SK-N-SH (cell line): ENCODE measurements at regions not wholly inside any gene's neighbourhood (a gene's known extent, or its start where the extent isn't known, plus 50 kb on each side); places are given as distances from the start of the nearest gene placed in this dataset.

Experiments used
- CTCF ChIA-PET: fragments of 300-600, 350-600 bp; formaldehyde crosslinking; extraction: SDS; loops from one replicate; lab custom pipeline; 2021; lab: Yijun Ruan, JAX
- POLR2A ChIA-PET: fragments of 350-600 bp; sonication (Branson Sonifier 250); formaldehyde crosslinking; extraction: SDS; loops from one replicate; lab custom pipeline; 2020; ENCODE audit warnings: antibody characterized with exemption, inconsistent platforms; lab: Yijun Ruan, JAX
- DNase-seq: peaks from one replicate; pipeline ENCODE4 v3.0.0; 2012
- H2AFZ ChIP-seq: fragments of 200-600 bp; sonication (generic); 2 replicates; pipeline ENCODE4 v1.8.1; 2016; ENCODE audit warnings: antibody characterized with exemption, mild to moderate bottlenecking, low read depth
- H3F3A ChIP-seq: fragments of 200-600 bp; sonication (generic); replicated peaks from 2 replicates; pipeline ENCODE3; 2016; ENCODE audit warnings: antibody characterized with exemption, mild to moderate bottlenecking; ENCODE audit not compliant: insufficient read depth
- H3K27ac ChIP-seq, 2 experiments: fragments of 200-500 bp in 1 of 2; fragments of 200-600 bp in 1 of 2; sonication (Bioruptor generic) in 1 of 2; sonication (generic), shearing (Covaris generic) in 1 of 2; 2 replicates each; pipeline versions ENCODE4 v1.5.1 to v1.6.1; 2014 to 2016; ENCODE audit warnings: low read depth in 2 of 2, inconsistent platforms in 1 of 2, low read length in 1 of 2, mild to moderate bottlenecking in 1 of 2, mixed read lengths in 1 of 2
- H3K27me3 ChIP-seq: fragments of 200-600 bp; sonication (generic), shearing (Covaris generic); 2 replicates; pipeline ENCODE4 v1.6.1; 2016; ENCODE audit warnings: mixed run types; ENCODE audit not compliant: insufficient read depth
- H3K36me3 ChIP-seq, 2 experiments: fragments of 200-500 bp in 1 of 2; fragments of 200-600 bp in 1 of 2; sonication (Bioruptor generic) in 1 of 2; sonication (generic) in 1 of 2; replicated peaks in 1 of 2; 2 replicates each; pipeline versions ENCODE3 to v1.5.1; 2014 to 2016; ENCODE audit warnings: low read length in 1 of 2, mild to moderate bottlenecking in 1 of 2; ENCODE audit not compliant: insufficient read depth in 2 of 2, control insufficient read depth in 1 of 2
- H3K4me1 ChIP-seq, 2 experiments: fragments of 200-500 bp in 1 of 2; fragments of 200-600 bp in 1 of 2; sonication (Bioruptor generic) in 1 of 2; sonication (generic), shearing (Covaris generic) in 1 of 2; 2 replicates each; pipeline versions ENCODE4 v1.5.1 to v1.6.1; 2014 to 2016; ENCODE audit warnings: low read depth in 1 of 2, low read length in 1 of 2, mixed run types in 1 of 2; ENCODE audit not compliant: insufficient read depth in 2 of 2, control insufficient read depth in 1 of 2
- H3K4me2 ChIP-seq: fragments of 200-600 bp; sonication (generic), shearing (Covaris generic); 2 replicates; pipeline ENCODE4 v1.6.1; 2017; ENCODE audit warnings: mixed run types
- H3K4me3 ChIP-seq, 2 experiments: fragments of 200-500 bp in 1 of 2; fragments of 200-600 bp in 1 of 2; sonication (Bioruptor generic) in 1 of 2; sonication (generic), shearing (Covaris generic) in 1 of 2; 2 replicates each; pipeline versions ENCODE4 v1.5.1 to v1.8.1; 2014 to 2016; ENCODE audit warnings: low read depth in 2 of 2, inconsistent platforms in 1 of 2, low read length in 1 of 2, mild to moderate bottlenecking in 1 of 2, mixed read lengths in 1 of 2, moderate library complexity in 1 of 2
- H3K79me2 ChIP-seq: fragments of 200-600 bp; sonication (generic); 2 replicates; pipeline ENCODE4 v1.8.1; 2017; ENCODE audit warnings: mild to moderate bottlenecking; ENCODE audit not compliant: insufficient read depth
- H3K9ac ChIP-seq: fragments of 200-600 bp; sonication (generic); 2 replicates; pipeline ENCODE4 v1.6.1; 2017; ENCODE audit warnings: mixed run types
- H3K9me2 ChIP-seq: fragments of 200-600 bp; sonication (generic); 2 replicates; pipeline ENCODE4 v1.6.1; 2017; ENCODE audit warnings: mixed run types
- H3K9me3 ChIP-seq: fragments of 200-600 bp; sonication (generic); 2 replicates; pipeline ENCODE4 v1.6.1; 2017; ENCODE audit warnings: mixed run types, mild to moderate bottlenecking, moderate library complexity
- H4K20me1 ChIP-seq: fragments of 200-600 bp; sonication (generic); 2 replicates; pipeline ENCODE4 v1.6.1; 2017; ENCODE audit warnings: mild to moderate bottlenecking, mixed run types; ENCODE audit not compliant: insufficient read depth
- CHD2 ChIP-seq: fragments of 150-350 bp; IDR thresholded peaks from 2 replicates; pipeline ENCODE4 v1.6.1; 2018; ENCODE audit warnings: low read length; ENCODE audit not compliant: partially characterized antibody
- EZH2phosphoT487 ChIP-seq: fragments of 200-600 bp; sonication (generic); IDR thresholded peaks from 2 replicates; pipeline ENCODE4 v1.6.1; 2017; ENCODE audit warnings: low read depth, mixed run types, mild to moderate bottlenecking, antibody characterized with exemption, moderate library complexity, borderline replicate concordance
- FOSL2 ChIP-seq: IDR thresholded peaks from 2 replicates; pipeline ENCODE4 v1.4.0; 2012; ENCODE audit warnings: low read depth, mild to moderate bottlenecking, moderate library complexity, borderline replicate concordance
- FOXJ3 ChIP-seq: sonication (generic); formaldehyde crosslinking; IDR thresholded peaks from 2 replicates; pipeline ENCODE4 v1.5.1; 2020; ENCODE audit warnings: mild to moderate bottlenecking, missing genetic modification reagents
- JUND ChIP-seq: IDR thresholded peaks from 2 replicates; pipeline ENCODE4 v1.4.0; 2012
- MEF2A ChIP-seq: IDR thresholded peaks from 2 replicates; pipeline ENCODE4 v1.4.0; 2012; ENCODE audit warnings: low read depth, borderline replicate concordance
- MXI1 ChIP-seq: IDR thresholded peaks from 2 replicates; pipeline ENCODE4 v1.6.1; 2012; ENCODE audit warnings: mild to moderate bottlenecking, low read depth, low read length, improper control_type of control experiment
- NRF1 ChIP-seq: IDR thresholded peaks from 2 replicates; pipeline ENCODE4 v1.6.1; 2012; ENCODE audit warnings: low read depth, mild to moderate bottlenecking, low read length
- RCOR1 ChIP-seq: fragments of 150-350 bp; IDR thresholded peaks from 2 replicates; pipeline ENCODE4 v1.6.1; 2017; ENCODE audit warnings: antibody characterized with exemption, low read length
- RFX5 ChIP-seq: IDR thresholded peaks from 2 replicates; pipeline ENCODE4 v1.6.1; 2012; ENCODE audit warnings: mild to moderate bottlenecking, improper control_type of control experiment, low read length
- RXRA ChIP-seq: IDR thresholded peaks from 2 replicates; pipeline ENCODE4 v1.4.0; 2012; ENCODE audit warnings: low read depth, mild to moderate bottlenecking, borderline replicate concordance
- SIN3A ChIP-seq: IDR thresholded peaks from 2 replicates; pipeline ENCODE4 v1.6.1; 2012; ENCODE audit warnings: low read depth, mild to moderate bottlenecking, low read length, moderate library complexity, borderline replicate concordance
- SMC3 ChIP-seq: IDR thresholded peaks from 2 replicates; pipeline ENCODE4 v1.6.1; 2012; ENCODE audit warnings: low read depth, low read length, improper control_type of control experiment
- TAF1 ChIP-seq: IDR thresholded peaks from 2 replicates; pipeline ENCODE4 v1.6.1; 2012; ENCODE audit warnings: low read depth, mild to moderate bottlenecking, low read length, moderate library complexity, borderline replicate concordance
- TCF12 ChIP-seq: IDR thresholded peaks from 2 replicates; pipeline ENCODE4 v1.4.0; 2012
- YY1 ChIP-seq: IDR thresholded peaks from 2 replicates; pipeline ENCODE4 v1.4.0; 2012; ENCODE audit warnings: low read depth, mild to moderate bottlenecking
- WGBS: methylation state at CpG from one replicate; pipeline ENCODE4 v1.1.6; 2017; ENCODE audit warnings: low lambda C conversion rate; 5-methylcytosine and 5-hydroxymethylcytosine counted together
- TF ChIP-seq, protein P1 (sequence below): fragments of 150-350 bp; IDR thresholded peaks from 2 replicates; pipeline ENCODE4 v1.6.1; 2017; ENCODE audit warnings: antibody characterized with exemption, low read length, low read depth, borderline replicate concordance
- TF ChIP-seq, protein P2 (sequence below): fragments of 150-350 bp; IDR thresholded peaks from 2 replicates; pipeline ENCODE4 v1.6.1; 2016; ENCODE audit warnings: mild to moderate bottlenecking, low read depth, low read length

DNA sequence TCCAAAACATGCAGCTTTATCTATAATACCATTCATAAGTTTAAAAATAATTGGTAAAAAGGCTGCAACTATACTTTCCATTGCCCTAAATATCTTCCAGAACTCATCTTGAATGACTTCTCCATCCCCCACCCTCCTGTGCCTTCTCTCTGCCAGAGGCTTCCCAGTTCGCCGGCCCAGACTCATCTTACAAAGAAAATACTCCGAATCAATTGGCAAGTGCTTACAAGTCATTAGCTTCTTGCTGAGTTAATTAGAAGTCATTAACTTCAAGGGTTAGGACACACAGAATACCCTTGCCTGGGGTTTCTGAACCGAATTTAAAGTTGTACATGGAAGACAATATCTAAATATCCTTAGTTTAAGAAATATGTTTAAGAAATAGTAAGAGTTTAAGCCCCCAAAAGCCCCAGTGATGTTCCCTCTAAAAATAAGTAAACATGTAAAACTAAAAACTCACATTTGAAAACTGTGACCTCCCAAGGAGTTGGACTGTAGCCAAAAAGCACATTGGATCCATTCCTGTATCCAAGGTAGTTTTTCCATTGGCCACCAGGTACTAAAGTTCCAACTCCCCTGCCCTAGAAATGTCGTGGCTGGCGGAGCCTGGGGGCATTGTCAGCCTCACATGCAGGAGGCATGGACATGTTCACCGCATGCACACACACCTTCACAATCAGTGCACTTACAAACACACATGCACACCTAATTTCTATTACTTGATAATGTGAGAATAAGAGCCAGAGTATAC lies 535.2 kb upstream of the FAT1 start (continued):
- TF ChIP-seq, protein P1, sequence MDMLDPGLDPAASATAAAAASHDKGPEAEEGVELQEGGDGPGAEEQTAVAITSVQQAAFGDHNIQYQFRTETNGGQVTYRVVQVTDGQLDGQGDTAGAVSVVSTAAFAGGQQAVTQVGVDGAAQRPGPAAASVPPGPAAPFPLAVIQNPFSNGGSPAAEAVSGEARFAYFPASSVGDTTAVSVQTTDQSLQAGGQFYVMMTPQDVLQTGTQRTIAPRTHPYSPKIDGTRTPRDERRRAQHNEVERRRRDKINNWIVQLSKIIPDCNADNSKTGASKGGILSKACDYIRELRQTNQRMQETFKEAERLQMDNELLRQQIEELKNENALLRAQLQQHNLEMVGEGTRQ = no peak

DNA sequence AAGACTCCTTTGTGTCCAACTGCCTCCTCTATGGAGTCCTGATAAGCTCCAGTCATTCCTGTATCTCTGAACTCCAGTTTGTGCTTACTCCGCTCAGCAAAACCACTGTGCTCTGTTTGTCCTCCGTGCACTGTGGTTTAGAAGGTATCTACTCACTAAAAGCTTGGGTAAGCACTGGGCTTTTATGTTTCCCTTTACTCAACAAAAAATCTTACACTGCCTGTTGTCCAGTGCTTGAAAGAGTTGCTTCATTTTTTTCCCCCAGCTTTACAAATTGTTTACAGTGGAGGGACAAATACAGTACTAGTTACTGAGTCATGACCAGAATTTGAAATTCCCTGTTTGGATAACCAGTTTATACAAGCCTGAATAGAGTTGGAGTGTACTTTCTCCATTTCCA lies 545.3 kb upstream of the FAT1 start:
- Histone ChIP-seq H3K79me2 (no peaks in the 10 kb centered on the region), H3K27me3 (no peaks in the 10 kb centered on the region), H3K4me3 (no peak overlapping the region), H3F3A (no peaks in the 10 kb centered on the region), H3K4me1 (no peaks in the 10 kb centered on the region), H3K9me3 (no peaks in the 10 kb centered on the region; the same call in 1 of the 2 replicates), H3K4me2 (no peak overlapping the region), H3K9ac (no peak overlapping the region), H2AFZ (no peak overlapping the region), H3K27ac (no peak overlapping the region), H4K20me1 (no peaks in the 10 kb centered on the region), H3K9me2 (no peaks in the 10 kb centered on the region), H3K36me3 (no peaks in the 10 kb centered on the region)
- WGBS = 18% methylated on average over 2 of the region's 2 CpGs
- no peak for DNase-seq
- CTCF ChIA-PET = no interaction called here
- POLR2A ChIA-PET = no interaction called here
- TF ChIP-seq MEF2A = no peak
- no peak for TF ChIP-seq TCF12
- no peak for TF ChIP-seq FOXJ3 (CRISPR knock-in tag)
- TF ChIP-seq RXRA = no peak
- TF ChIP-seq, protein P2, sequence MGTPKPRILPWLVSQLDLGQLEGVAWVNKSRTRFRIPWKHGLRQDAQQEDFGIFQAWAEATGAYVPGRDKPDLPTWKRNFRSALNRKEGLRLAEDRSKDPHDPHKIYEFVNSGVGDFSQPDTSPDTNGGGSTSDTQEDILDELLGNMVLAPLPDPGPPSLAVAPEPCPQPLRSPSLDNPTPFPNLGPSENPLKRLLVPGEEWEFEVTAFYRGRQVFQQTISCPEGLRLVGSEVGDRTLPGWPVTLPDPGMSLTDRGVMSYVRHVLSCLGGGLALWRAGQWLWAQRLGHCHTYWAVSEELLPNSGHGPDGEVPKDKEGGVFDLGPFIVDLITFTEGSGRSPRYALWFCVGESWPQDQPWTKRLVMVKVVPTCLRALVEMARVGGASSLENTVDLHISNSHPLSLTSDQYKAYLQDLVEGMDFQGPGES = no peak
- no peak for TF ChIP-seq MXI1
- TF ChIP-seq RFX5 = no peak
- no peak for TF ChIP-seq EZH2phosphoT487
- no peak for TF ChIP-seq NRF1
- no peak for TF ChIP-seq SMC3
- no peak for TF ChIP-seq RCOR1
- no peak for TF ChIP-seq TAF1
- no peak for TF ChIP-seq YY1
- TF ChIP-seq, protein P1 = no peak
- TF ChIP-seq CHD2 = no peak
- TF ChIP-seq JUND = no peak
- TF ChIP-seq FOSL2 = no peak
- TF ChIP-seq SIN3A = no peak
